ENCODE measurements at regions not wholly inside any gene's neighbourhood (a gene's known extent, or its start where the extent isn't known, plus 50 kb on each side); places are given as distances from the start of the nearest gene placed in this dataset.

GRCh38 chr2:219758907-219759680 lies 131.7 kb downstream of the SLC4A3 start:
- intact Hi-C loops (cut with micrococcal nuclease) = no loop called here
- Histone ChIP-seq H3K36me3 (no peaks in the 10 kb centered on the region), H3K27me3 (ENCODE audit: low read depth) (no peaks in the 10 kb centered on the region), H3K27ac (replicated peaks) (peak overlapping the region; percentile 67), H3K4me3 (no peak overlapping the region), H3K4me1 (peaks cover 34% of the 10 kb centered on the region), H3K9me3 (replicated peaks) (peaks cover 4% of the 10 kb centered on the region)
- no peak for DNase-seq
- no peak for TF ChIP-seq CTCF (IDR thresholded peaks at IDR 0.05; ENCODE audit: borderline replicate concordance)

GRCh38 chr2:219759801-219760200 lies 132.4 kb downstream of the SLC4A3 start:
- TF ChIP-seq CTCF (IDR thresholded peaks at IDR 0.05; ENCODE audit: borderline replicate concordance) = no peak
- peak overlapping the region; percentile 67 for H3K27ac ChIP-seq (replicated peaks)

GRCh38 chr2:219765231-219765911 lies 137.9 kb downstream of the SLC4A3 start:
- TF ChIP-seq CTCF (IDR thresholded peaks at IDR 0.05; ENCODE audit: borderline replicate concordance) = no peak
- H3K4me1 ChIP-seq = peaks cover 44% of the 10 kb centered on the region
- peaks cover 5% of the 10 kb centered on the region for H3K9me3 ChIP-seq (replicated peaks)
- peak overlapping the region; percentile 79 for H3K27ac ChIP-seq (replicated peaks)
- no peak for DNase-seq
- H3K36me3 ChIP-seq = no peaks in the 10 kb centered on the region
- intact Hi-C loops (cut with micrococcal nuclease) = no loop called here
- no peaks in the 10 kb centered on the region for H3K27me3 ChIP-seq (ENCODE audit: low read depth)
- H3K4me3 ChIP-seq = no peak overlapping the region

More at GRCh38 chr2:219759801-219760200, 132.4 kb downstream of the SLC4A3 start:
- intact Hi-C loops (cut with micrococcal nuclease) = no loop called here
- Histone ChIP-seq H3K4me3 (no peak overlapping the region), H3K27me3 (ENCODE audit: low read depth) (no peaks in the 10 kb centered on the region), H3K9me3 (replicated peaks) (peaks cover 5% of the 10 kb centered on the region), H3K4me1 (peaks cover 30% of the 10 kb centered on the region), H3K36me3 (no peaks in the 10 kb centered on the region)
- no peak for DNase-seq

- Histone ChIP-seq H3K36me3 (no peaks in the 10 kb centered on the region), H3K27ac (replicated peaks) (peak overlapping the region; percentile 90), H3K4me1 (peaks cover 42% of the 10 kb centered on the region), H3K9me3 (replicated peaks) (peaks cover 5% of the 10 kb centered on the region), H3K4me3 (peak overlapping the region; percentile 42), H3K27me3 (ENCODE audit: low read depth) (no peaks in the 10 kb centered on the region)
- peak; percentile 71 for DNase-seq
- intact Hi-C loops (cut with micrococcal nuclease) = no loop called here
- no peak for TF ChIP-seq CTCF (IDR thresholded peaks at IDR 0.05; ENCODE audit: borderline replicate concordance)
Measured at GRCh38 chr2:219766658-219767057, 139.2 kb downstream of the SLC4A3 start.

GRCh38 chr2:219769090-219769910 lies 141.9 kb downstream of the SLC4A3 start:
- Histone ChIP-seq H3K27ac (replicated peaks) (peak overlapping the region; percentile 90), H3K36me3 (no peaks in the 10 kb centered on the region), H3K4me1 (peaks cover 42% of the 10 kb centered on the region), H3K4me3 (peak overlapping the region; percentile 10), H3K9me3 (replicated peaks) (no peaks in the 10 kb centered on the region), H3K27me3 (ENCODE audit: low read depth) (no peaks in the 10 kb centered on the region)
- intact Hi-C loops (cut with micrococcal nuclease) = no loop called here
- peak; percentile 76 for DNase-seq
- no peak for TF ChIP-seq CTCF (IDR thresholded peaks at IDR 0.05; ENCODE audit: borderline replicate concordance)
